ENCODE measurements at regions not wholly inside any gene's neighbourhood (a gene's known extent, or its start where the extent isn't known, plus 50 kb on each side); places are given as distances from the start of the nearest gene placed in this dataset.

DNA sequence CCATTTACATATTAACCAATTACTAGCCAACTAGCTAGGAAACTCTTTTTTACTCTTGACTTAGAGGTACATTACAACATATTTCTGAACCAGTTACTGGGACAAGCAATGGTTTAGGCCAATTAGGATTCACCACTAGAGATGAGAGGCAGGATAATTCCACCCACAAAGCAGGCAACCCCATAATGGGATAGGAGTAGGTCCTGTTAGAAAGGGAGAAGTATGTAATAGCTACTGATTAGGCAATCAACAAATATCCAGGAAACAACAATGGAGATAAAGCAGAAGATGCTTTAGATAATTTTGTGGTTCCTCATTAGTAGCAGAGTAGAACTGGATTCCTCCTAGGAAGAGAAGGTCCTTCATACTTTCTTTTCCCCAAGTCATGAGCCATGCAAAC, 173.8 kb upstream of the GLRA2 start:
- Histone ChIP-seq H3K36me3 (ENCODE audit: insufficient read depth, low read length) (no peaks in the 10 kb centered on the region), H3K79me2 (ENCODE audit: insufficient read depth, low read length) (no peaks in the 10 kb centered on the region), H3K4me2 (ENCODE audit: low read depth, low read length, poor library complexity, severe bottlenecking) (no peak overlapping the region), H2AFZ (ENCODE audit: low read length) (no peak overlapping the region), H3K4me3 (ENCODE audit: low read length, poor library complexity, severe bottlenecking) (no peak overlapping the region), H3K9me3 (ENCODE audit: insufficient read depth, low read depth, low read length) (no peaks in the 10 kb centered on the region), H3K9me2 (replicated peaks; ENCODE audit: low read depth, low read length) (no peaks in the 10 kb centered on the region), H3K4me1 (ENCODE audit: insufficient read depth, low read length, poor library complexity, severe bottlenecking) (no peaks in the 10 kb centered on the region), H4K20me1 (ENCODE audit: insufficient read depth, low read length, poor library complexity, severe bottlenecking) (no peaks in the 10 kb centered on the region), H3K9ac (ENCODE audit: low read depth, low read length, poor library complexity, severe bottlenecking) (no peak overlapping the region), H3K27me3 (ENCODE audit: insufficient read depth, low read length, poor library complexity, severe bottlenecking) (no peaks in the 10 kb centered on the region), H3F3A (ENCODE audit: low read depth) (no peaks in the 10 kb centered on the region)
- TF ChIP-seq EZH2phosphoT487 (IDR thresholded peaks at IDR 0.05; ENCODE audit: borderline replicate concordance) (no peak), CTCF (conservative IDR thresholded peaks at IDR 0.05; ENCODE audit: low read length) (no peak)

GRCh38 chrX:14354521-14354920, 174.8 kb upstream of the GLRA2 start:
- Histone ChIP-seq H3K79me2 (ENCODE audit: insufficient read depth, low read length) (no peaks in the 10 kb centered on the region), H3K9me2 (replicated peaks; ENCODE audit: low read depth, low read length) (no peaks in the 10 kb centered on the region), H3K4me1 (ENCODE audit: insufficient read depth, low read length, poor library complexity, severe bottlenecking) (no peaks in the 10 kb centered on the region), H3F3A (ENCODE audit: low read depth) (no peaks in the 10 kb centered on the region), H3K27me3 (ENCODE audit: insufficient read depth, low read length, poor library complexity, severe bottlenecking) (no peaks in the 10 kb centered on the region), H3K4me2 (ENCODE audit: low read depth, low read length, poor library complexity, severe bottlenecking) (no peak overlapping the region), H3K9ac (ENCODE audit: low read depth, low read length, poor library complexity, severe bottlenecking) (no peak overlapping the region), H2AFZ (ENCODE audit: low read length) (no peak overlapping the region), H4K20me1 (ENCODE audit: insufficient read depth, low read length, poor library complexity, severe bottlenecking) (no peaks in the 10 kb centered on the region), H3K4me3 (ENCODE audit: low read length, poor library complexity, severe bottlenecking) (no peak overlapping the region), H3K36me3 (ENCODE audit: insufficient read depth, low read length) (no peaks in the 10 kb centered on the region), H3K9me3 (ENCODE audit: insufficient read depth, low read depth, low read length) (no peaks in the 10 kb centered on the region)
- no peak for TF ChIP-seq CTCF (conservative IDR thresholded peaks at IDR 0.05; ENCODE audit: low read length)
- TF ChIP-seq EZH2phosphoT487 (IDR thresholded peaks at IDR 0.05; ENCODE audit: borderline replicate concordance), result no peak

DNA sequence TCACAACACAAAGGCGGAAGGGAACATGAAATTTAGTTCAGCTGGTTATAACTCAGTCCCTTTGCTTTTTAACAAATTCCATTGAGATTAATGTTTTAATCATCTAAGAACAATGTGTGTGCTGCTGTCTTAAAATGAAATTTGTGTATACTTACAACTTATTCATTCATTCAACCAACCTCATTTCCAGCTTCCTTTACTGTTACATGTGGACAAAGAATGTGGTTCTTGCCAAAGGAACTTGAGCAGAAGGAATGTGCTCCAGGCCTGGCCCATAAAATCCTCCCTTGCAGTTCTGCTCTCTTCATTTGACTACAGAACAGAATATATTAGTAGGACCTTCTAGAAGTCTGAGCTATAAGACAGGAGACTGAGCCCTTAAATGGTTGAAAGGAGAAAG, 176.8 kb upstream of the GLRA2 start:
- H3K9ac ChIP-seq (ENCODE audit: low read depth, low read length, poor library complexity, severe bottlenecking), result no peak overlapping the region
- no peak overlapping the region for H3K4me2 ChIP-seq (ENCODE audit: low read depth, low read length, poor library complexity, severe bottlenecking)
- no peaks in the 10 kb centered on the region for H3K27me3 ChIP-seq (ENCODE audit: insufficient read depth, low read length, poor library complexity, severe bottlenecking)
- TF ChIP-seq EZH2phosphoT487 (IDR thresholded peaks at IDR 0.05; ENCODE audit: borderline replicate concordance) (no peak), CTCF (conservative IDR thresholded peaks at IDR 0.05; ENCODE audit: low read length) (no peak)
- no peaks in the 10 kb centered on the region for H4K20me1 ChIP-seq (ENCODE audit: insufficient read depth, low read length, poor library complexity, severe bottlenecking)
- no peaks in the 10 kb centered on the region for H3K4me1 ChIP-seq (ENCODE audit: insufficient read depth, low read length, poor library complexity, severe bottlenecking)
- no peaks in the 10 kb centered on the region for H3K9me2 ChIP-seq (replicated peaks; ENCODE audit: low read depth, low read length)
- H3F3A ChIP-seq (ENCODE audit: low read depth), result no peaks in the 10 kb centered on the region
- H3K79me2 ChIP-seq (ENCODE audit: insufficient read depth, low read length), result no peaks in the 10 kb centered on the region
- H2AFZ ChIP-seq (ENCODE audit: low read length), result no peak overlapping the region
- H3K4me3 ChIP-seq (ENCODE audit: low read length, poor library complexity, severe bottlenecking), result no peak overlapping the region
- no peaks in the 10 kb centered on the region for H3K9me3 ChIP-seq (ENCODE audit: insufficient read depth, low read depth, low read length)
- no peaks in the 10 kb centered on the region for H3K36me3 ChIP-seq (ENCODE audit: insufficient read depth, low read length)

All from Loucy (cell line).